GM19239 (cell line): ENCODE measurements at regions not wholly inside any gene's neighbourhood (a gene's known extent, or its start where the extent isn't known, plus 50 kb on each side); places are given as distances from the start of the nearest gene placed in this dataset.
"Not testable (repeated sequence)": the region's sequence is repeated elsewhere in the genome, so short reads cannot be mapped to it uniquely, and the experiment has no call there.

Experiments used
- DNase-seq: peaks from one replicate; pipeline ENCODE4 v3.0.0; 2011; ENCODE audit warnings: low spot score; ENCODE audit not compliant: insufficient read length
- FAIRE-seq: peaks from 2 replicates; lab custom pipeline; 2011; peaks lifted over from hg19 to GRCh38; lab: Jason Lieb, UNC

DNA sequence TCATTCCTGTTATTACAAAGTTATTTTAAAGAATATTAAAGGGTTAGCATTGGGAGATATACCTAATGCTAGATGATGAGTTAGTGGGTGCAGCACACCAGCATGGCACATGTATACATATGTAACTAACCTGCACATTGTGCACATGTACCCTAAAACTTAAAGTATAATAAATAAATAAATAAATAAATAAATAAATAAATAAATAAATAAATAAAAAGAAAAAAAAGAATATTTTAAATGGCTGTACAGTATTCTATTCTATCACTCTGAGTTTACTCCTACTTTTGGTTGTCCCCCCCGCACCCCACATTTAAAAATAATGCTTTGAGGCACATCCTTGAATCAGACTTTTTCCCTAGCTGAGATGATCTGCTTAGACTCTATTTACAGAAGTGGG, 218.6 kb downstream of the MSX2 start:
- DNase-seq, FAIRE-seq: not testable (repeated sequence)

DNA sequence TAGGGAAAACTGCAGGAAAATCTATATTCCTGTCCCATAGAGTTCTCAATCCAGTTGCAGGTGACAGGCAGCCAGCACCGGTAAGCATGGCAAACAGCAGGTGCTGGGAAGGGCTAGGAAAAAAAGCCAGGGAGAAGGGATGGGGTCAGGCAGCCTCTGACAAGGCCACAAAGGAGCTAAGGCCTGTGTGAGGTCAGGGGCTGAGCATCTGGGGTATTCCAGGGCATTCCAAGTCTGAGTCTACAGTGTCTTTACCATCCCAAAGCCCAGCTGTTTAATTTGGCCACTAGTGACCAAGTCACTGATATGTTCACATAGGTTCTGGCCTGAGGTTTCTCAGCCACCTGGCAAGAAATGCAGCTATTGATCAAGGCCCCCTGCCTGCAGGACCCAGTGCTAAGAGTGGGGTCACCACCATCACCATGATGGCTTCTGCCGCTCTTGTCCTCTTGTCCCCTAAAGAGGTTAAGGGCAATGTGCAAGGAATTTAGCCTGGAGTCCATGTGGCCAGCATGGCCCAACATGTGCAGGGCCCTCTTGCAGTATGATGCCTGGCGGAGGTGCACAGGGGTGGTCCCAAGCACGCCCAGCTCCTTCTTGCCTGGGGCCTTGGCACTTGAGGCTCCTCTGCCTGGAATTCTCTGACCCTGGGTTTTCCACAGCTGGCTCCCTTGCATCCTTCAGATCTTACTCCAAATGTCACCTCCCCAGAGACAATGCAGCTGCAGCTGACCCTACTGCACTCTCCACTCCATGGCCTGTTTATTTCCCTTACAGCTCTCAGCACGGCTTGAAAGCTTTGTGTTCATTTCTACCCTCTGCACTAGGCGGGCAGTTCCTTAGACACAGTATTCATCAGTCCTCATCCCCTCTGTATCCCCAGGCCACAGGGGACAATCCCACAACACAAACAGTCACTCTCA, 213.1 kb downstream of the MSX2 start:
- DNase-seq (no peak), FAIRE-seq (no peak)

DNA sequence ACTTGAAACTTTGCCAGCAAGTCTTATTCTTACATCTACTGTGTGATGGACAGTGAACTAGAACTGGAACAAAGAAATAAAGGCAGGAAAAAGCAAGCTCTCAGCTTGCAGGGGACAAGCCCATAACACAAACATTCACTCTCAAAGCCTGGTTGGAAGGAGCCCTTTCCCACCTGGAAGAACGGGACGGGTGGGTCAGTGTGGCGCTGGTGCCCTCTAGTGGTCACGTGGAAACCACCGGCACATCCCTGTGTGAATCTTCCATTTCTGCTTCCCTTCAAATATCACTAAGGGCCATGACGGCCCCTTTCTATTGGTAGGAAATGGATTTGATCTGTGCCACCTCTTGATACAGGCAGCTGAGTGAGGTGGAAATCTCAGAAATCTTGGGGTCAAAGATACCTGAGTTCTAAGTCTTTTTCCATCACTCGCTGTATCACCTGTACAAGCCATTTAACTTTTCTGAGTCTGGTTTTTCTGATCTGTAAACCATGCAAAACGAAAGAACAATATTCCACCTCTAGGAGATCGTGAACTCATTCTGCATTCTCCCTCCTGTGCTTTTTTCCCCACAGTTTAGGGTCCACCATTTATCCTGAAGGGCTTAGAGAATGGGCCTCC, 211.6 kb downstream of the MSX2 start:
- FAIRE-seq (peak; percentile 94), DNase-seq (peak; percentile 10)

DNA sequence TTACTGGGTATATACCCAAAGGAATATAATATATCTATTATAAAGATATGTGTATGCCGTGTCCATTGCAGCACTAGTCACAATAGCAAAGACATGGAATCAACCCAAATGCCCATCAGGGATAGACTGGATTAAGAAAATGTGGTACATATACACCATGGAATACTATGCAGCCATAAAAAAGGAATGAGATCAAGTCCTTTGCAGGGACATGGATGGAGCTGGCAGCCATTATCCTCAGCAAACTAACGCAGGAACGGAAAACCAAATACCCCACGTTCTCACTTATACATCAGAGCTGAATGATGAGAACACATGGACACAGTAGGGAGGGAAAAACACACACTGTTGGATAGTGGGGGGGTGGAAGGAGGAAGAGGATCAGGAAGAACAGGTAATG, 206.7 kb downstream of the MSX2 start:
- DNase-seq, FAIRE-seq: not testable (repeated sequence)

DNA sequence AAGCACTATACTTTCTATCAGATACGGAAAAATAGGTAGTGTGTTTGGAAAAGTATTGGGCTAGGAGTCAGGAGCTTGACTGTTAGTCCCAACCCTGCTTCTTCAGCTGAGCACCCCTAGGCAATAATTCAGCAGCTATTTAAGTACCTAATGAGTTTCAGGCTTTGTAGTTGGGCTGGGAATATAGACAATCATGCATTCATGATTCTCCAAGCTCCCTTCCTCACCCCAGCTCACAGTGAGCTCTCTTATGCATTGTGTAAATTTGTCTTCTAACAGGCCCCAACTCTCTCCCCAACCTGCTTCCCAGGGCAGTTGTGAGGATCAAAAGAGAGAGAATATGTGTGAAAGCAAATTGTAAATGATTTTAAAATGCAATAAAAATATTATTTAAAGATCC, 201.2 kb downstream of the MSX2 start:
- no peak for DNase-seq
- no peak for FAIRE-seq

DNA sequence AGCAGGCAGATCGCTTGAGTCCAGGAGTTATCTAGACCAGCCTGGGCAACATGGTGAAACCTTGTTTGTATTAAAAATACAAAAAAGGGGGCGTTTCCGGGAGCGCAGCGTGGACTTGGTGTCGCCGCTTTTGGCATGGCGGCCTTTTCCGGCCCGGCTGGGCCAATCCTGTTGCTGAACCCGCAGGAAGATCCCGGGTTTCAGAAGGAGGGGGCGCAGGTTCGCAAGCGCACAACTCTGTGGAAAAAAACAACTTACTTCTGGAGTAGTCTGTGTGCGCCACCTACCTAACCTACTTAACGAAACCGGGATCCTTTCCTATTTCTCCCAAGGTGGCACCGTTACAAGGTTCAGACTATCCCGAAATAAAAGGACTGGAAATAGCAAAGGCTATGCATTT, 198.6 kb downstream of the MSX2 start:
- FAIRE-seq (no peak), DNase-seq (no peak)

DNA sequence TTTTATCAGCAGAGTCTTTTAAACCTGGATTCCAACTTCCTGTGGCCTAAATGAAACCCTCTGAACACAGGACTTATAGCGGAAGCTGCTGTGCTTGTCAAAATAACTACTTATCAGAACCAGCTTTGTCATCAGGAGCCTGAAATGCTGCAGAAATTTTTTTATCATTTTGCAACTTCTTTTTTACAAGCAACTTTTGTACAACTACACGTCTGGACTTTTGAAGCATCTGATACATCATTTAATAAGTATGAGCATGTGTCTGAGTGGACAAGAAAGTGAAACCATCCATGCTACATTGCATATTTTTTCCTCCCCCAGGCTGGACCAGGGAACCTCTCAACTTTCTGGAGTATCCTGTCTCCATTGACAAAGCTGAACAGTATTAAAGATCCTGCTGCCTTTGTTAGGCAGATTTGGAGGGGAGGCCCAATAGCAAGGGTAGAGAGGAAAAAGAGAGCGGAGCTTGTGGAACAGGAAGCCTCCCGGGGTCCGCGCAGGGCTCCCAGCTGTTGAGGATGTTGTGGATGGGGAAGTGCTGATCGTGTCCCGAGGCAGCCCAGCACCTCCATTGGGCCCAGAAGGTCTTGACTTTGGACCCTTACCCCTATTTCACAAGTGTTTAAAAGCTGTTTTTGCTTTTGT, 196.6 kb downstream of the MSX2 start:
- no peak for FAIRE-seq
- DNase-seq = no peak

DNA sequence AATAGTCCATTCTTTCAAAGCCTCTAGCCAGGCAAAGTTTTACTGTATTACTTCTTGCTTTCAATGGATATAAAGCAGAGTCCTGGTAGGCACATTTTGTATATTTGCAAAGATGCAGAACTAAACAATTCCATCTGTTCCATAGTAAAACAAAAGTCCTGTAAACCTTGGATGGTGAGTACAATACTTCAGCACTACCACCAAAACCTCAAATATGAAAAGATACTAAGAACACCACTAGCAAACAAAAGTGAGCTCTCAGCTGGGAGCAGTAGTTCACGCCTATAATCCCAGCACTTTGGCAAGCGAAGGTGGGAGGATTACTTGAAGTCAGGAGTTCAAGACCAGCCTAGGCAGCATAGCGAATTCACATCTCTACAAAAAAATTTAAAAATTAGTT, 195.0 kb downstream of the MSX2 start:
- no peak for FAIRE-seq

DNA sequence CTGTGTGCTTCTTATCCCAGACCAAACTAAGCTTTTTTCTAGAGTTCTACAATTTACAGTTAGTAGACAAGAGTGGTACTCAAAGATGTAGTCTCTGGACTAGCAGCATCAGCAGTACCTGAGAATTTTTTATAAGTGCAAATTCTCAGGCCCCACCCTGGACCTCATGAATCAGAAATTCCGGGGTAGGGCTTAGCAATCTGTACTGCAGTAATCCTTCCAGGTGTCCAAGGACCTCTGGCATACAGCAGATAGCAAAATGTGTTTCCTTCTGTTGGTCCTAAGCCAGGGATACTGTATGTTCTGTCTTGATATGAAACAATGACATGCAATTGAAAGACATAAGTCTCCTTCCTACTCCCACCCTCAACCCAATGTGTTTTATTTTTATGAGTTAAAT, 194.3 kb downstream of the MSX2 start:
- DNase-seq = no peak

More for the DNA sequence above, 195.0 kb downstream of the MSX2 start:
- DNase-seq = no peak

DNA sequence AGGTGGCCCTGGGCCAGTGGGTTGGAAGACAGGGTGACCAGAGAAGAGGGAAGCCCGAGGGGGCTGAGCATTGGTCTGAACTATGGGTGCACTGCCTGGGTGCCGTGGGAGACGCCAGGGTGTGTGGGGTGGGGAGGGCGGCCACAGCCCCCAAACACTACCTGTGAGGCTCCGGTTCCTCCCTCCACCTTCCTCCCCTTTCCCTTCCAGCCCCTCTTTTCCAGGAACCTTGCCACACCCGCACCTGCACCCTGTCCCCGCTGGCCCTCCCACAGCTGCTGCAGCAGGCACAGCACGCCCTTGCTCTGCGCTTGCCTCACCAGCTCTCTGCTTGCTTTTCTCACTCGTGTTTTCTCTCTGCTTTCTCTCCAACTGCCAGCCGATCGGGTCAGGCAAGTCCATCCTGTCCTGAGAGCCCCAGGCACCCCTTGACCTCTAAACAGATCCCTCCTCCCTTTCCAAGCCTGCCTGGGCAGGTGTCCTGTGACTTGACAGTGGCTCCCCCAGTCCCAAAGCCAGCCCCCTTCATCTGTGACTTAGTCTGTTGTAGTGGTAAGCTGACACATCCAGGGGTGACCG, 193.7 kb downstream of the MSX2 start:
- no peak for FAIRE-seq

More for the DNA sequence above, 194.3 kb downstream of the MSX2 start:
- no peak for FAIRE-seq

DNA sequence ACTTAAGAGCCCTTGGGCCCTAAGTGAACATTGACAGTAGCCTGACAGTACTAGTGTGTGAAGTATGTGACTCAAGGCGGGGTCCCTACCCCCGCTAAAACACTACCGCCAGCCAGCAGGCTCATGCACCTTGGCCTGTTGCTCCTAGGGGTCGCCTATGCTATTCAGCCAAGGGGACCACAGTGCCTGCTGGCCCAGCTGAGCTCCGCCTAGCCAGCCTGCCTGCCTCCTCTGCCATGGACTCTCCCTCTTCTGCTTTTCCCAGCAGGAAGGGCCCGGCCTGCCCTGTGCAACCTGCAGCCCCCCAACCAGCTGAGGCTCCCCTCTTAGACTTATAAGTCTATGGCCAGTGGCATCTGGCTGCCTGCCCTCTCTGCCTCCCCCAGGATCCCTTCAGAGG, 193.1 kb downstream of the MSX2 start:
- DNase-seq, FAIRE-seq: not testable (repeated sequence)

More for the DNA sequence above, 193.7 kb downstream of the MSX2 start:
- DNase-seq = no peak

DNA sequence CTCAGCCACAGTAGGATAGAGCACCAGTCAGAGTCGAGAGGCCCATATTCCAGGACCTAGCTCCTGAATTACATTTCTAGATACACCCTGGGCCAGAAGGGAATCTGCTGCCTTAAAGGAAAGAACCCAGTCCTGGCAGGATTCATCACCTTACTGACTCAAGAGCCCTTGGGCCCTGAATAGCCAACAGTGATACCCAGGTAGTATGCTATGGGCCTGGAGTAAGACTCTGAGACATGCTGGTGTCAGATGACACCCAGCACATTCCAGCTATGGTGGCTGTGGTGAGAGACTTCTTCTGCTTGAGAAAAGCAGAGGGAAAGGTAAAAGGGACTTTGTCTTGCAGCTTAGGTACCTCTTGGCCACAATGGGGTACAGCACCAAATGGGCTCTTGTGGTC, 192.5 kb downstream of the MSX2 start:
- DNase-seq, FAIRE-seq: not testable (repeated sequence)

DNA sequence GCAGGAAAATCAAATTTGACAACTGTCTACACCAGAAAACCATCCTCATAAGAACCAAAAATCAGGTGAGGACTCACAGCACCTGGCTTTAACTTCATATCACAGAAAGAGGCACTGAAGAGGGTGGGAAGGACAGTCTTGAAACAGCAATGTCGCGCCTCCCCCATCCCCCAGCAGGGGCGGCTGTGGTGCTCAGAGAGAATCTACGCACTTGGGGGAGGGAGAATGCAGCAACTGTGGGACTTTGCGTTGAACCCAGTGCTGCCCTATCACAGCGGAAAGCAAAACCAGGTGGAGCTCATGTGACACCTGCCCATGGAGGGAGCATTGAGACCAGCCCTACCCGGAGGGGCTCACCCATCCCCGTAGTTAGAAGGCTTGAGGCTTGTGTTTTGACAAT, 191.8 kb downstream of the MSX2 start:
- DNase-seq (no peak), FAIRE-seq (no peak)

DNA sequence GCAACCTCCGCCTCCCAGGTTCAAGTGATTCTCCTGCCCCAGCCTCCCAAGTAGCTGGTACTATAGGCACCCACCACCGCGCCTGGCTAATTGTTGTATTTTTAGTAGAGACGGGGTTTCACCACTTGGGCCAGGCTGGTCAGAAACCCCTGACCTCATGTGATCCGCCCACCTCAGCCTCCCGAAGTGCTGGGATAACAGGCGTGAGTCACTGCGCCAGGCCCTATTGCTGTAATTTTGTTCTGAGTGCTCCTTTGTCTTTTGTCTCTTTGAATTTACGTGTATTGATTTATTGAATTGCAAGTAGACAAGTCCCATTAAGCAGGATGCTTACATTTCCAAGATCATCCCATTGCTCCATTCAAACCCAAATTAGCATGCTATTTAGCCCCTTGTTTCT, 186.7 kb downstream of the MSX2 start:
- no peak for FAIRE-seq
- DNase-seq = no peak

DNA sequence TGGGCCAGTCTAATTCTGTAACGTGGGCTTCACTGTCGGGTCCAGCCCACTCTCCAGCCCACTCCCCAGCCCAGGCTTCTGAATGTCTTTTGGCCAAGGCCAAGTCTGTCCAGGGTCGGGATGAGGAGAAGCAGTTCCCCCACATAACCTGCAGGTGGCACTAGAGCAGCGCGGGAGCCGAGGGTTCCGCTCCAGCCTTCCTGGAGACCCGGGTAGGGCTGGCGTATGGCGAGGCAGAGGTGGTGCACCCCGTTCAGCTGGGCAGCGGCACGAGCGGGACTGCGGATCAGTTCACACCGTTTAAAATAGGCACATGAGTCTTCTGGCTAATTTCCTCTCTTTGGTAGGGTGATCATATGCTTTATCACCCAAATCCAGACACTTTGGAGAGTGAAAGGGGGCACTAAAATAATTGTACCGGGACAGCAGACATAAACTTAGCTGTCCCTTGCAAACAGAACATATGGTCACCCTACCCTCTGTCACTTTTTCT, 185.9 kb downstream of the MSX2 start:
- DNase-seq (peak; percentile 64), FAIRE-seq (peak; percentile 85)

DNA sequence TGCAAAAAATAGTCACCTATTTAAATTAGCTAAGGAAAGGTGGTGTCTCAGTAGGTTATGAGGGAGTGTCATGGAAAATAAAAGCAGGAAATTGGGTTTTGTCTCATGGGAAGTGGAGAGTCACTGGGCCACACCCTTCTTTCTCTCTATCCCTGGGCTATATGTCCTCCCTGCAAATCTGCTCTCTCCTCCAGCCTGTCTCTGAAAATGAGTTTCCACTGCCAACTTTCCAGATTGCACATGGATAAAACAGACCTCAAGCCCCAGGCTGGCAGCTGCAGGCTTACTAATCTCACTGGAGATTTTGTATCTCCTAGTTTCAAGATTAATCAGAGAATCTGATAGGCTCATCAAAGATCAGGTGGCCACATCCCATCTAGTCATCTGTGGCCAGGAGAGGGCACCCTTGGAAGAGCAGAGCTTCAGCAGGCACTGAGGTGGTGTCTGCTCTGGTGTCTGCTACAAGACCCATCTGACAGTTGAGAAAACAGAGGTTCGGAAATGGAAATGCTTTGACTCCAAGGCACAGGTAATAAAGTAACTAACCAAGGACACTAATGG, 178.9 kb downstream of the MSX2 start:
- no peak for DNase-seq
- FAIRE-seq = no peak

DNA sequence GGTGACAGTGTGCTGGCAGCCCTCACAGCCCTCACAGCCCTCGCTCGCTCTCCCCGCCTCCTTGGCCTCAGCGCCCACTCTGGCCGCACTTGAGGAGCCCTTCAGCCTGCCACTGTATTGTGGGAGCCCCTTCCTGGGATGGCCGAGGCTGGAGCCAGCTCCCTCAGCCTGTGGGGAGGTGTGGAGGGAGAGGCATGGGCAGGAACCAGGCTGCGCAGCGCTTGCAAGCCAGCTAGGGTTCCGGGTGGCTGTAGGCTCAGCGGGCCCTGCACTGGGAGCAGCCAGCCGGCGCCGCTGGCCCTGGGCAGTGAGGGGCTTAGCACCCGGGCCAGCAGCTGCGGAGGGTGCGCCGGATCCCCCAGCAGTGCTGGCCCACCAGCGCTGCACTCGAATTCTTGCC, 177.0 kb downstream of the MSX2 start:
- FAIRE-seq (no peak), DNase-seq (no peak)

DNA sequence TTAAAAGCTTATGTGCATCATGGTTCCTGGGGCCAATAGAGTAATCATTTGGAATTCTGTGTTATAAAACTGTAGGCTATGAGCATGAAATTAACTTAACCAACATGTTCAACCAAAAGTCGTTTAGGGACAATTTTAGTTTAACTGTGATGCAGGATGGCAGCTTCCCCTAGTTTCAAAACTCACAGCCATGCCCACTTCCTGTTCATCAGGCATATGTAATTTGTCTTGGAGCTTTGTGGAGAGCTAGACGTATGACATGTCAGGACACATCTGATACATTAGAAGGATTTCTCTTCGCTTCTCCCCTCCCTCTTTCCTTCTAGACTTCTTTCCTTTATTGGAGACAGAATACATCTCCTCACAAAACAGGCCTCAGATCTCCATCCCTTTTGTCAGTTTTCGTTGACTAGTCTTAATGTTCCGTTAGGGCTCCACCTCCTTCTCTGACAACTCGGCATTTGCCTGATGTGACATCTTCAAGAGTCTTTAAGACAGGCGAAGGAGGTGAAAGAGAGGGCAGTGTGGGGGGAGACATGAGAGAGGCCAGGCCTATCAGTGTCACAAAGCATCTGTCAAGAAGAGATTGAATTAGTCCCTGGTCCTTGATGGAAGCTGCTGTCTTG, 176.0 kb downstream of the MSX2 start:
- DNase-seq = no peak
- no peak for FAIRE-seq

DNA sequence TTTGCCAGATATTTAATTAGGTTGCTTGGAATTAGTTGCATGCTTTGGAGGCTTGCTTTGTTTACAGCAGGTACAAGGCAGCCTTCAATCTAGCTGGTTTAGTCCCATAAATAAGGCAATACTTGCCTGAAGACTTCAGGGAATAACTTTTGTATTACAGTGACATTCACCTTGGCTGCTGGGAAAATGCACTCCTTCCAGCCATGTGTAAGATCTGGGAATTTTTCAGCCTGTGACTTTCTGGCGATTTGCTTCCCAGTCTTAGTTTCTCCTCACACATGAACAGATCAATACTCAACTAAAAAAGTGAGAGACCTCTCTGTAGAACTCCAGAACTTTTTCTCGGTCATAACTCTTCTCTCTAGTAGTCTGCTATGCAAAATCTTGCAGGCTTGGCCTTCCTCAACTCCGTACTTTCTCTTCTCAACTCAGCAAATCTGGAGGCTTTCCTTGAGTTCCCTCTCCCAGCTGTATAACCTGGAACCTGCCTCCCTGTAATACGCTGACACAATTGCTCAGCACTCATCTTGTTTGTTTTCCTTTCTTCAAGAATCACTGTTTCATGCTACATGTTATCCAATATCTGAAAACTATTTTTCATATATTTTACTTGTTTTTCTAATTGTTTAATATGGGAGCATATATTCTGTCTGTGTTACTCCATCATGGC, 173.0 kb downstream of the MSX2 start:
- FAIRE-seq (no peak), DNase-seq (no peak)
